GM21423 (cell line): ENCODE measurements at regions not wholly inside any gene's neighbourhood (a gene's known extent, or its start where the extent isn't known, plus 50 kb on each side); places are given as distances from the start of the nearest gene placed in this dataset.

Experiments used
- ATAC-seq: cut with Tn5 transposase; IDR thresholded peaks from one replicate; pipeline ENCODE4 v1.9.1; 2021; ENCODE audit warnings: mild to moderate bottlenecking, moderate library complexity; ENCODE audit not compliant: unreplicated experiment

GRCh38 chr13:105957769-105958438 lies 577.6 kb downstream of the EFNB2 start:
- no peak for ATAC-seq

- no peak for ATAC-seq
Observed at GRCh38 chr13:105956921-105957320, 578.5 kb downstream of the EFNB2 start.

- ATAC-seq: no peak
Observed at GRCh38 chr13:105952973-105953290, 582.5 kb downstream of the EFNB2 start.

GRCh38 chr13:105952233-105952972 lies 583.1 kb downstream of the EFNB2 start:
- ATAC-seq: no peak

- no peak for ATAC-seq
Observed at GRCh38 chr13:105948143-105948542, 587.3 kb downstream of the EFNB2 start.

- no peak for ATAC-seq
Observed at GRCh38 chr13:105940882-105941281, 594.6 kb downstream of the EFNB2 start.

GRCh38 chr13:105937451-105937850 lies 598.0 kb downstream of the EFNB2 start:
- no peak for ATAC-seq

- ATAC-seq: no peak
Observed at GRCh38 chr13:105936816-105937215, 598.6 kb downstream of the EFNB2 start.

- ATAC-seq: no peak
Observed at GRCh38 chr13:105929505-105929904, 606.0 kb downstream of the EFNB2 start.

GRCh38 chr13:105928901-105929300 lies 606.6 kb downstream of the EFNB2 start:
- ATAC-seq: no peak

- no peak for ATAC-seq
Observed at GRCh38 chr13:105928048-105928447, 607.4 kb downstream of the EFNB2 start.

GRCh38 chr13:105925496-105925895 lies 610.0 kb downstream of the EFNB2 start:
- no peak for ATAC-seq

- no peak for ATAC-seq
Observed at GRCh38 chr13:105921711-105922110, 613.8 kb downstream of the EFNB2 start.

GRCh38 chr13:105920370-105920769 lies 615.1 kb downstream of the EFNB2 start:
- ATAC-seq: no peak

GRCh38 chr13:105918842-105919741 lies 616.4 kb downstream of the EFNB2 start:
- no peak for ATAC-seq

- ATAC-seq: no peak
Observed at GRCh38 chr13:105915146-105915850, 620.2 kb downstream of the EFNB2 start.

GRCh38 chr13:105914291-105915036 lies 621.0 kb downstream of the EFNB2 start:
- ATAC-seq: no peak

GRCh38 chr13:105908586-105908985 lies 626.9 kb downstream of the EFNB2 start:
- no peak for ATAC-seq

- no peak for ATAC-seq
Observed at GRCh38 chr13:105907319-105908019, 628.0 kb downstream of the EFNB2 start.

GRCh38 chr13:105906746-105907145 lies 628.7 kb downstream of the EFNB2 start:
- ATAC-seq: no peak
